ENCODE measurements at regions not wholly inside any gene's neighbourhood (a gene's known extent, or its start where the extent isn't known, plus 50 kb on each side); places are given as distances from the start of the nearest gene placed in this dataset.

DNA sequence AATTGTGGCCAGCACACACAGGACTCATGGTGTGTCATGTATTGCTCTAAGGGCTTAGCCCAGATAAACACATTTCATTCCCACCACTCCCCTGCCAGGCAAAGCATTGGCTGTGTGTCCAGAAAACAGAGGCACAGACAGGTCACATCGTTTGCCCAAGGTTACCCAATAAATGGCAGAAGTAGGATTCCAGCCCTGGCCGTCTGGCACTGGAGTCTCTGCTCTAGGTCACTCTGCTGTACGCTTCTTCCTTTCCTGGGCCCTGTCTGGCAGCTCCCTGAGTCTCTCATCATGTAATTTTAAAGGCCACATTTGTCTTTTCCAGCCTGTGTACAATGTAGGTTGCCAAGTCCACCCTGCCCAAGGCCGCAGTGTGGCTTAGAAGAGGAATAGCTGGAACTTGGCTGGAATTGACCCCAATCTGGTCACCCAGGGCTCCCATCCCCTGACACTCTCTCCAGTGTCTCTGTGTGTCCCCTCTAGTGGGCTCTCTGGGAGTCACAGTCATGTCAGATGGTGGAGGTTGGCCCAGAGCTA is 264.5 kb upstream of the TSHZ3 start:
- no peak for TF ChIP-seq CTCF (conservative IDR thresholded peaks at IDR 0.05)
- TF ChIP-seq ZFX (IDR thresholded peaks at IDR 0.05) = no peak

Measured in C4-2B (cell line).